NCI-H748 treated with DMSO at 0.1 percent for 48 hours (cell line): ENCODE measurements at regions not wholly inside any gene's neighbourhood (a gene's known extent, or its start where the extent isn't known, plus 50 kb on each side); places are given as distances from the start of the nearest gene placed in this dataset.

ENCODE experiments used
- DNase-seq: peaks from one replicate; lab custom pipeline; 2025; lab: John Stamatoyannopoulos, UW

DNA sequence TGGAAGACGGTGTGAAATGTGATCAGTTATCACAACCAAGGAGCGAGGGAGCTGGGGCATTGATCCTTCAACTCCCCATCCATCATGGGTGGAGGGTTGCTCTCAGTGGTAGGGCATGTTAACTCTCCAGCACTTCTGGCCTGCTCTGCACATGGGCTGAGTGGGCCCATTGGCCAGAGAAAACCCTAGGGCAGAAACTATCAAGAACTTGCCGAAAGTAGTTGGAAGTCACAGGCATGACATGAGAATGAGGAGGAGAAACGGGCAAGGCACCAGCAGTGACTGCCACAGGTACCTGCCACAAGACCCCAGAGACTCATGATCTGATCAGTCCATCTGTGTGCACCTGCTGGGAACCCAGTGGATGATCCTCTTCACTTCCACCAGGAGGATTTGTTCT lies 50.9 kb upstream of the CXCL14 start:
- DNase-seq: no peak

DNA sequence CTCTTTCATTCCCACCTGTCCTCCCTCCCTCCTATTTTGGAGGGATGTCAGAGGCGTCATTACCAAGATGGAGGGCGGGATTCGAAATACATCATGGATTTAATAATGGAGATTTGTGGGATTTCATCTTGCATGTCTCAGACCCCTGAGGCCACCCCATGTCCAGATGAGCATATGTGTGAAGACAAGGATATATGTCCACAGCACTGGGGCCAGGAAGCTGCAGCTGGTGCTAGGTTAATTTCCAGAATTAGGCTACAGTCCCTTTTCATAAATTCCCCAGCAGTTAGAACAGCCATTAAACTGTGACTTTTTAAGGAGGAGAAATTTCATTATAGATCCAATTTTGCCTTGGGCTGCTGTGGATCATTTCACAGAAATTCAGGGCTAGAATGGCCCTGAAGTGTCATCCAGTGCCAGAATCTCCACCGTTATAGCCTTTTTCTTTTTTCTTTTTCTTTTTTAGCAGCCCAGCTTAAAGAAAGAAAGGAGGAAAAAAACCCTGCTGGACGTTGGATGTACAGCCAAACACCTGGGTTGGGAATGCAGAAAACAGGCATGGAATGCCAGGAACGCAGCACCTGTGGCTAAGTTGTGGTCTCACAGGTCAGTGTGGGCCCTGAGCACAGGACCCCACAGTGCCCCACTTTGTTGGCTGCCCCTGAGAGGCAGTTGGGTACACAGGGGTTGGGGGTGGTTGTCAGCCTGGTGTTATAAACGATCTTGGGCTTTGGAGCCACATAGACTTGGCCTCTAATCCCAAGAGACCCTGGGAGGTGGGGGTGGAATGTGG lies 50.2 kb upstream of the CXCL14 start:
- no peak for DNase-seq
